HFFc6 (cell line): ENCODE measurements at regions not wholly inside any gene's neighbourhood (a gene's known extent, or its start where the extent isn't known, plus 50 kb on each side); places are given as distances from the start of the nearest gene placed in this dataset.

ENCODE experiments used
- DNase-seq: peaks from one replicate; pipeline ENCODE4 v3.0.0-alpha.2; 2018
- H3K27ac Mint-ChIP-seq: 2 replicates; pipeline ENCODE4 v1.8.0; 2020; ENCODE audit warnings: mild to moderate bottlenecking, mixed read lengths
- H3K27me3 Mint-ChIP-seq: 2 replicates; pipeline ENCODE4 v1.8.0; 2021; ENCODE audit warnings: mild to moderate bottlenecking, moderate library complexity, mixed read lengths; ENCODE audit not compliant: insufficient read depth
- H3K36me3 Mint-ChIP-seq: 2 replicates; pipeline ENCODE4 v1.8.0; 2021; ENCODE audit warnings: low read depth, mixed read lengths
- H3K4me1 Mint-ChIP-seq: 2 replicates; pipeline ENCODE4 v1.8.0; 2020; ENCODE audit warnings: low read depth, mixed read lengths
- H3K4me3 Mint-ChIP-seq: 2 replicates; pipeline ENCODE4 v1.8.0; 2020; ENCODE audit warnings: mild to moderate bottlenecking, moderate library complexity, mixed read lengths
- H3K9me3 Mint-ChIP-seq: 2 replicates; pipeline ENCODE4 v1.8.0; 2020; ENCODE audit warnings: mild to moderate bottlenecking, mixed read lengths
- CTCF ChIP-seq: fragments of 200-600 bp; sonication (generic); IDR thresholded peaks from 2 replicates; pipeline ENCODE4 v1.5.0; 2021; ENCODE audit warnings: antibody characterized with exemption, mild to moderate bottlenecking

GRCh38 chr3:173255555-173255954 lies 114.5 kb upstream of the SPATA16 start:
- DNase-seq = no peak
- no peak overlapping the region for H3K4me3 Mint-ChIP-seq

GRCh38 chr3:173253471-173253870 lies 112.4 kb upstream of the SPATA16 start:
- Mint-ChIP-seq H3K27me3 (no peaks in the 10 kb centered on the region), H3K36me3 (no peaks in the 10 kb centered on the region), H3K9me3 (peaks cover 4% of the 10 kb centered on the region; the same call in 1 of the 2 replicates), H3K4me3 (no peak overlapping the region), H3K4me1 (no peaks in the 10 kb centered on the region), H3K27ac (no peak overlapping the region)
- no peak for TF ChIP-seq CTCF
- no peak for DNase-seq

More at GRCh38 chr3:173255555-173255954, 114.5 kb upstream of the SPATA16 start:
- Mint-ChIP-seq H3K9me3 (no peaks in the 10 kb centered on the region), H3K27me3 (no peaks in the 10 kb centered on the region), H3K4me1 (no peaks in the 10 kb centered on the region), H3K36me3 (no peaks in the 10 kb centered on the region), H3K27ac (no peak overlapping the region)
- no peak for TF ChIP-seq CTCF

- no peaks in the 10 kb centered on the region for H3K27me3 Mint-ChIP-seq
- H3K36me3 Mint-ChIP-seq = no peaks in the 10 kb centered on the region
- no peak overlapping the region for H3K4me3 Mint-ChIP-seq
- no peak; the same call in 1 of the 2 replicates for TF ChIP-seq CTCF
- H3K9me3 Mint-ChIP-seq = peaks cover 19% of the 10 kb centered on the region; the same call in 1 of the 2 replicates
- H3K27ac Mint-ChIP-seq = no peak overlapping the region
- no peaks in the 10 kb centered on the region for H3K4me1 Mint-ChIP-seq
- no peak for DNase-seq
These were observed 108.4 kb upstream of the SPATA16 start for GRCh38 chr3:173249457-173249856.

GRCh38 chr3:173241727-173242126 lies 100.7 kb upstream of the SPATA16 start:
- no peaks in the 10 kb centered on the region for H3K4me1 Mint-ChIP-seq
- H3K36me3 Mint-ChIP-seq = no peaks in the 10 kb centered on the region
- no peak overlapping the region for H3K4me3 Mint-ChIP-seq
- DNase-seq = no peak
- TF ChIP-seq CTCF = no peak
- H3K27me3 Mint-ChIP-seq = no peaks in the 10 kb centered on the region
- peaks cover 14% of the 10 kb centered on the region; the same call in 1 of the 2 replicates for H3K9me3 Mint-ChIP-seq
- H3K27ac Mint-ChIP-seq = no peak overlapping the region

- Mint-ChIP-seq H3K27ac (no peak overlapping the region), H3K9me3 (no peaks in the 10 kb centered on the region; the same call in 1 of the 2 replicates), H3K27me3 (no peaks in the 10 kb centered on the region), H3K4me3 (no peak overlapping the region), H3K4me1 (no peaks in the 10 kb centered on the region), H3K36me3 (no peaks in the 10 kb centered on the region)
- TF ChIP-seq CTCF = no peak
- no peak for DNase-seq
These were observed 97.1 kb upstream of the SPATA16 start for GRCh38 chr3:173238091-173238490.

GRCh38 chr3:173225351-173225750 lies 84.3 kb upstream of the SPATA16 start:
- peaks cover 15% of the 10 kb centered on the region; the same call in 1 of the 2 replicates for H3K9me3 Mint-ChIP-seq
- no peaks in the 10 kb centered on the region for H3K36me3 Mint-ChIP-seq
- H3K4me3 Mint-ChIP-seq = no peak overlapping the region
- H3K27ac Mint-ChIP-seq = no peak overlapping the region
- no peaks in the 10 kb centered on the region for H3K27me3 Mint-ChIP-seq
- no peaks in the 10 kb centered on the region for H3K4me1 Mint-ChIP-seq
- TF ChIP-seq CTCF = no peak
- no peak for DNase-seq
